Neural progenitor cell (in vitro differentiated cells): ENCODE measurements at regions not wholly inside any gene's neighbourhood (a gene's known extent, or its start where the extent isn't known, plus 50 kb on each side); places are given as distances from the start of the nearest gene placed in this dataset.

Source experiments
- DNase-seq: peaks from one replicate; pipeline ENCODE4 v3.0.0-alpha.2; 2016; ENCODE audit warnings: low spot score
- H2AFZ ChIP-seq: fragments of 200-600 bp; sonication (generic); replicated peaks from 2 replicates; pipeline ENCODE4 v1.6.1; 2016; ENCODE audit warnings: antibody characterized with exemption
- H3F3A ChIP-seq: fragments of 200-600 bp; sonication (generic); 2 replicates; pipeline ENCODE4 v1.6.1; 2016; ENCODE audit warnings: antibody characterized with exemption, low read depth
- H3K27ac ChIP-seq: fragments of 200-600 bp; sonication (generic); 2 replicates; pipeline ENCODE4 v1.5.1; 2016; ENCODE audit warnings: mild to moderate bottlenecking
- H3K27me3 ChIP-seq: fragments of 200-600 bp; sonication (generic); 2 replicates; pipeline ENCODE4 v1.6.1; 2016; ENCODE audit warnings: mild to moderate bottlenecking, moderate library complexity
- H3K36me3 ChIP-seq: fragments of 200-600 bp; sonication (generic); 2 replicates; pipeline ENCODE4 v1.5.1; 2016
- H3K4me1 ChIP-seq: fragments of 200-600 bp; sonication (generic); 2 replicates; pipeline ENCODE4 v1.6.1; 2016; ENCODE audit warnings: mixed run types
- H3K4me2 ChIP-seq: fragments of 200-600 bp; sonication (generic); 2 replicates; pipeline ENCODE4 v1.6.1; 2016
- H3K4me3 ChIP-seq: fragments of 200-600 bp; sonication (generic); 2 replicates; pipeline ENCODE4 v1.5.1; 2016
- H3K79me2 ChIP-seq: fragments of 200-600 bp; sonication (generic); 2 replicates; pipeline ENCODE4 v1.6.1; 2016; ENCODE audit warnings: low read depth
- H3K9ac ChIP-seq: fragments of 200-600 bp; sonication (generic); 2 replicates; pipeline ENCODE4 v1.6.1; 2016
- H3K9me3 ChIP-seq: fragments of 200-600 bp; sonication (generic); 2 replicates; pipeline ENCODE4 v1.5.1; 2016; ENCODE audit warnings: low read depth
- H4K20me1 ChIP-seq: fragments of 200-600 bp; sonication (generic); 2 replicates; pipeline ENCODE4 v1.6.1; 2016; ENCODE audit warnings: low read depth
- H3K27ac Mint-ChIP-seq: 3 replicates; pipeline ENCODE4 v1.8.0; 2021; ENCODE audit warnings: mixed read lengths
- H3K27me3 Mint-ChIP-seq: 2 replicates; pipeline ENCODE4 v1.8.0; 2022; ENCODE audit warnings: low read depth, mild to moderate bottlenecking, inconsistent platforms, moderate library complexity, mixed read lengths; ENCODE audit not compliant: insufficient read depth
- H3K36me3 Mint-ChIP-seq: 3 replicates; pipeline ENCODE4 v1.8.0; 2021; ENCODE audit warnings: mixed read lengths
- H3K4me1 Mint-ChIP-seq: 3 replicates; pipeline ENCODE4 v1.8.0; 2021; ENCODE audit warnings: mixed read lengths
- H3K4me3 Mint-ChIP-seq: 3 replicates; pipeline ENCODE4 v1.8.0; 2021; ENCODE audit warnings: mild to moderate bottlenecking, moderate library complexity, mixed read lengths
- H3K9me3 Mint-ChIP-seq: 3 replicates; pipeline ENCODE4 v1.8.0; 2020; ENCODE audit warnings: mixed read lengths
- CTCF ChIP-seq: fragments of 200-600 bp; sonication (generic); IDR thresholded peaks from 2 replicates; pipeline ENCODE4 v1.5.1; 2017; ENCODE audit warnings: antibody characterized with exemption, mild to moderate bottlenecking
- EZH2 ChIP-seq: fragments of 200-600 bp; sonication (generic); IDR thresholded peaks from 2 replicates; pipeline ENCODE4 v1.6.1; 2017; ENCODE audit warnings: antibody characterized with exemption, mild to moderate bottlenecking, moderate library complexity
- EZH2phosphoT487 ChIP-seq: fragments of 200-600 bp; sonication (generic); IDR thresholded peaks from 2 replicates; pipeline ENCODE4 v1.6.1; 2017; ENCODE audit warnings: antibody characterized with exemption

GRCh38 chrX:40331762-40332161, 234.0 kb upstream of the BCOR start:
- H3K79me2 ChIP-seq: no peaks in the 10 kb centered on the region
- H4K20me1 ChIP-seq: no peaks in the 10 kb centered on the region
- Mint-ChIP-seq H3K4me1 (peaks cover 2% of the 10 kb centered on the region), H3K4me3 (no peak overlapping the region), H3K9me3 (peaks cover 11% of the 10 kb centered on the region), H3K36me3 (no peaks in the 10 kb centered on the region), H3K27ac (no peak overlapping the region), H3K27me3 (peaks cover 4% of the 10 kb centered on the region)
- H3F3A ChIP-seq: no peaks in the 10 kb centered on the region
- DNase-seq: no peak
- no peaks in the 10 kb centered on the region for H3K27me3 ChIP-seq
- H3K4me2 ChIP-seq: no peak overlapping the region
- peaks cover 6% of the 10 kb centered on the region for H3K4me1 ChIP-seq
- H2AFZ ChIP-seq: no peak overlapping the region
- no peak overlapping the region for H3K27ac ChIP-seq
- no peak overlapping the region for H3K4me3 ChIP-seq
- TF ChIP-seq EZH2phosphoT487: no peak
- TF ChIP-seq CTCF: no peak
- H3K9ac ChIP-seq: no peak overlapping the region
- no peaks in the 10 kb centered on the region for H3K9me3 ChIP-seq
- H3K36me3 ChIP-seq: no peaks in the 10 kb centered on the region

DNA sequence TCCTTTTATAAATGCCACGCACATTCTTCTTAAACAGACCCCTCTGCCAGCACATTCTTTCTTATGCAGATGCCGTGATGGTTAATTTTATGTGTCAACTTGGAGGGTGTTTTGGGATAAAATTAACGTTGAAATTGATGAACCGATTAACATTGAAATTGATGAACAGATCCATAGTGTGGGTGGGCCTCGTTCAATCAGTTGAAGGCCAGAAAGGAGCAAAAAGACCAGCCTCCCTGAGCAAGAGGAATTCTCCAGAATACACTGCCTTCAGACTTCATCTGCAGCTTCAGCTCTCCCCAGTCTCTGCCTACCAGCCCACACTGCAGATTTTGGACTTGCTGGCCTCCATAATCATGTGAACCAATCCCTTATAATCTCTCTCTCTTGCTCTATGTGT, 233.6 kb upstream of the BCOR start:
- H3K27me3 Mint-ChIP-seq: peaks cover 4% of the 10 kb centered on the region

GRCh38 chrX:40329616-40330015, 231.9 kb upstream of the BCOR start:
- DNase-seq: no peak

More for the DNA sequence above, 233.6 kb upstream of the BCOR start:
- Histone ChIP-seq H3K36me3 (no peaks in the 10 kb centered on the region), H3F3A (no peaks in the 10 kb centered on the region), H3K9ac (no peak overlapping the region), H3K79me2 (no peaks in the 10 kb centered on the region), H3K4me2 (no peak overlapping the region), H3K4me3 (no peak overlapping the region), H3K9me3 (no peaks in the 10 kb centered on the region), H4K20me1 (no peaks in the 10 kb centered on the region), H3K27me3 (no peaks in the 10 kb centered on the region), H2AFZ (no peak overlapping the region), H3K27ac (no peak overlapping the region), H3K4me1 (peaks cover 6% of the 10 kb centered on the region)
- Mint-ChIP-seq H3K4me3 (no peak overlapping the region), H3K9me3 (peaks cover 11% of the 10 kb centered on the region), H3K36me3 (no peaks in the 10 kb centered on the region), H3K4me1 (peaks cover 2% of the 10 kb centered on the region), H3K27ac (no peak overlapping the region)
- DNase-seq: no peak
- no peak for TF ChIP-seq CTCF
- no peak for TF ChIP-seq EZH2
- no peak for TF ChIP-seq EZH2phosphoT487

More at GRCh38 chrX:40329616-40330015, 231.9 kb upstream of the BCOR start:
- Histone ChIP-seq H3K9me3 (no peaks in the 10 kb centered on the region), H3K27ac (no peak overlapping the region), H3K4me3 (no peak overlapping the region), H3K4me2 (no peak overlapping the region), H3K4me1 (peaks cover 6% of the 10 kb centered on the region), H4K20me1 (no peaks in the 10 kb centered on the region), H2AFZ (no peak overlapping the region), H3K36me3 (no peaks in the 10 kb centered on the region), H3K9ac (no peak overlapping the region), H3F3A (no peaks in the 10 kb centered on the region), H3K27me3 (no peaks in the 10 kb centered on the region), H3K79me2 (no peaks in the 10 kb centered on the region)
- H3K27me3 Mint-ChIP-seq: peaks cover 4% of the 10 kb centered on the region
- H3K4me3 Mint-ChIP-seq: no peak overlapping the region
- H3K36me3 Mint-ChIP-seq: no peaks in the 10 kb centered on the region
- no peak overlapping the region for H3K27ac Mint-ChIP-seq
- H3K4me1 Mint-ChIP-seq: peaks cover 2% of the 10 kb centered on the region
- no peak for TF ChIP-seq EZH2
- no peak for TF ChIP-seq CTCF
- TF ChIP-seq EZH2phosphoT487: no peak
- H3K9me3 Mint-ChIP-seq: peaks cover 15% of the 10 kb centered on the region
